ENCODE measurements at regions not wholly inside any gene's neighbourhood (a gene's known extent, or its start where the extent isn't known, plus 50 kb on each side); places are given as distances from the start of the nearest gene placed in this dataset.

- TF ChIP-seq REST (IDR thresholded peaks at IDR 0.05; ENCODE audit: insufficient read depth in 1 of 2, low read depth in 2 of 2, low read length in 2 of 2), result no peak
- TF ChIP-seq POLR2AphosphoS5 (IDR thresholded peaks at IDR 0.05; ENCODE audit: low read depth, low read length), result no peak
- TF ChIP-seq FOXP2 (optimal IDR thresholded peaks at IDR 0.05; ENCODE audit: borderline replicate concordance, extremely low read depth, extremely low read length, insufficient read depth), result no peak
- TF ChIP-seq TAF1 (IDR thresholded peaks at IDR 0.05; ENCODE audit: borderline replicate concordance, insufficient read depth, low read length), result no peak
- TF ChIP-seq SIN3A (IDR thresholded peaks at IDR 0.05; ENCODE audit: borderline replicate concordance, insufficient read depth, low read length), result no peak
Observed at GRCh38 chr4:186807808-186808629, 84.4 kb upstream of the FAT1 start.

- no peak for TF ChIP-seq REST (IDR thresholded peaks at IDR 0.05; ENCODE audit: insufficient read depth in 1 of 2, low read depth in 2 of 2, low read length in 2 of 2)
- TF ChIP-seq FOXP2 (optimal IDR thresholded peaks at IDR 0.05; ENCODE audit: borderline replicate concordance, extremely low read depth, extremely low read length, insufficient read depth), result no peak
- TF ChIP-seq POLR2AphosphoS5 (IDR thresholded peaks at IDR 0.05; ENCODE audit: low read depth, low read length), result no peak
- no peak for TF ChIP-seq SIN3A (IDR thresholded peaks at IDR 0.05; ENCODE audit: borderline replicate concordance, insufficient read depth, low read length)
- TF ChIP-seq TAF1 (IDR thresholded peaks at IDR 0.05; ENCODE audit: borderline replicate concordance, insufficient read depth, low read length), result no peak
Observed at GRCh38 chr4:186808630-186809018, 85.0 kb upstream of the FAT1 start.

GRCh38 chr4:186809070-186809469 lies 85.4 kb upstream of the FAT1 start:
- TF ChIP-seq REST (IDR thresholded peaks at IDR 0.05; ENCODE audit: insufficient read depth in 1 of 2, low read depth in 2 of 2, low read length in 2 of 2) (no peak), FOXP2 (optimal IDR thresholded peaks at IDR 0.05; ENCODE audit: borderline replicate concordance, extremely low read depth, extremely low read length, insufficient read depth) (no peak), TAF1 (IDR thresholded peaks at IDR 0.05; ENCODE audit: borderline replicate concordance, insufficient read depth, low read length) (no peak), SIN3A (IDR thresholded peaks at IDR 0.05; ENCODE audit: borderline replicate concordance, insufficient read depth, low read length) (no peak), POLR2AphosphoS5 (IDR thresholded peaks at IDR 0.05; ENCODE audit: low read depth, low read length) (no peak)

- TF ChIP-seq TAF1 (IDR thresholded peaks at IDR 0.05; ENCODE audit: borderline replicate concordance, insufficient read depth, low read length) (no peak), SIN3A (IDR thresholded peaks at IDR 0.05; ENCODE audit: borderline replicate concordance, insufficient read depth, low read length) (no peak), REST (IDR thresholded peaks at IDR 0.05; ENCODE audit: insufficient read depth in 1 of 2, low read depth in 2 of 2, low read length in 2 of 2) (no peak), FOXP2 (optimal IDR thresholded peaks at IDR 0.05; ENCODE audit: borderline replicate concordance, extremely low read depth, extremely low read length, insufficient read depth) (no peak), POLR2AphosphoS5 (IDR thresholded peaks at IDR 0.05; ENCODE audit: low read depth, low read length) (no peak)
Observed at GRCh38 chr4:186810613-186811150, 87.0 kb upstream of the FAT1 start.
